ENCODE measurements at regions not wholly inside any gene's neighbourhood (a gene's known extent, or its start where the extent isn't known, plus 50 kb on each side); places are given as distances from the start of the nearest gene placed in this dataset.
"Not testable (repeated sequence)": the region's sequence is repeated elsewhere in the genome, so short reads cannot be mapped to it uniquely, and the experiment has no call there.

DNA sequence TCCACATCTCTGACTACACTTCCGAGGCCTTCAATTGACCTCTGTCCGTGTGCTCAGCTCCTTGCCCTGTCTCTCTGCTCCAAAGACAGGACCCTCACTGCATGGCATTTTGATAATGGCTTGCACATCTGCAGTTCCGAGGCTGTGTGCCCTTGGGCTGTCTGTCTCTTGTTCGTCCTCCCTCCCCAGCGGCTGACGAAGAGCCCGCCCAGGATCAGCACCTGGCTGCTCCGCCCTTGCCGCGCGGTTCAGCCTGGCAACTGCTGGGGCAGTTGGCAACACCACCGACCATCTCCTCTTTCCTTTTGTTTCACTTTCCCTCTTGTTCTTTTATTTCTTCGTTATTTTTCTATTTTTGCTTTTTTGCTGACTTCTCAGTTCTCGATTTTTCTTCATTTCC lies 270.4 kb downstream of the TEX29 start:
- Mint-ChIP-seq H3K4me3 (no peak overlapping the region), H3K36me3 (peaks cover 0 to 6% of the 10 kb centered on the region in 2 donors), H3K27ac (no peak overlapping the region), H3K4me1 (no peaks in the 10 kb centered on the region), H3K9me3 (peaks cover 0 to 10% (median 3%) of the 10 kb centered on the region in 8 donors), H3K27me3 (no peaks in the 10 kb centered on the region)
- intact Hi-C loops (cut with micrococcal nuclease), result no loop called here
- ChIA-PET CTCF (ENCODE audit: partially characterized antibody) (no interaction called here), POLR2A (ENCODE audit: partially characterized antibody) (no interaction called here)
- no peak for DNase-seq
- Histone ChIP-seq H3K9me3 (ENCODE audit: control insufficient read depth in 1 of 2, low read length in 2 of 2) (no peaks in the 10 kb centered on the region), H3K4me1 (ENCODE audit: insufficient read depth, low read length) (no peaks in the 10 kb centered on the region), H3K27ac (ENCODE audit: low read depth, low read length) (no peak overlapping the region), H3K36me3 (ENCODE audit: insufficient read depth, low read length) (no peaks in the 10 kb centered on the region), H3K4me3 (ENCODE audit: low read length in 2 of 2) (no peak overlapping the region), H3K27me3 (ENCODE audit: insufficient read depth, low read length) (no peaks in the 10 kb centered on the region)

DNA sequence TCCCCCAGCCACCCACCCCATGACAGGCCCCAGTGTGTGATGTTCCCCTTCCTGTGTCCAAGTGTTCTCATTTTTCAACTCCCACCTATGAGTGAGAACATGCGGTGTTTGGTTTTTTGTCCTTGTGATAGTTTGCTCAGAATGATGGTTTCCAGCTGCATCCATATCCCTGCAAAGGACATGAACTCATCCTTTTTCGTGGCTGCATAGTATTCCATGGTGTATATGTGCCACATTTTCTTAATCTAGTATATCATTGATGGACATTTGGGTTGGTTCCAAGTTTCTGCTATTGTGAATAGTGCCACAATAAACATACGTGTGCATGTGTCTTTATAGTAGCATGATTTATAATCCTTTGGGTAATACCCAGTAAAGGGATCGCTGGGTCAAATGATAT lies 273.0 kb downstream of the TEX29 start:
- intact Hi-C loops (cut with micrococcal nuclease); H3K36me3 ChIP-seq (ENCODE audit: insufficient read depth, low read length); POLR2A ChIA-PET (ENCODE audit: partially characterized antibody); H3K4me3 ChIP-seq (ENCODE audit: low read length in 2 of 2); H3K4me1 ChIP-seq (ENCODE audit: insufficient read depth, low read length); H3K4me3 Mint-ChIP-seq; H3K36me3 Mint-ChIP-seq; H3K27me3 Mint-ChIP-seq; H3K27ac Mint-ChIP-seq; H3K9me3 ChIP-seq (ENCODE audit: control insufficient read depth in 1 of 2, low read length in 2 of 2); H3K9me3 Mint-ChIP-seq; H3K27ac ChIP-seq (ENCODE audit: low read depth, low read length); H3K27me3 ChIP-seq (ENCODE audit: insufficient read depth, low read length); DNase-seq; CTCF ChIA-PET (ENCODE audit: partially characterized antibody); H3K4me1 Mint-ChIP-seq: not testable (repeated sequence)

DNA sequence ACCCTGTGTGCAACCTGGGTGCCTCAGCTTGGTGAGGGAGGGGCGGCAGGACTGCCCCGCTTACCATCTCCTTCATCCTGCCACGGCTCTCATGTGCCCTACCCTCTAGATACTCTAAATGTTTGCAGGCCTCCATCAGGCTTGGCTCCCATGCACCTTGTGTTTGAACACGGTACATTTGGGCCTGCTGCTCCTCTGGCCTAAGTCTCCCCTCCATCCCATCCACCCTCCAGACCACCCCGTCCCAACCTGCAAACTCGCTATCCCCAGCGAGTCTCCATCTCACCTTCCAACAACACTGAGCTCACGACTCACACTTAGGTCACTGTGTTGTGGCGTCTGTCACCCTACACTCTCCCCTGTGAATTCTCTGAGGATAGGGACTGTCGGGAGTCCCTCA lies 274.2 kb downstream of the TEX29 start:
- POLR2A ChIA-PET (ENCODE audit: partially characterized antibody), result no interaction called here

DNA sequence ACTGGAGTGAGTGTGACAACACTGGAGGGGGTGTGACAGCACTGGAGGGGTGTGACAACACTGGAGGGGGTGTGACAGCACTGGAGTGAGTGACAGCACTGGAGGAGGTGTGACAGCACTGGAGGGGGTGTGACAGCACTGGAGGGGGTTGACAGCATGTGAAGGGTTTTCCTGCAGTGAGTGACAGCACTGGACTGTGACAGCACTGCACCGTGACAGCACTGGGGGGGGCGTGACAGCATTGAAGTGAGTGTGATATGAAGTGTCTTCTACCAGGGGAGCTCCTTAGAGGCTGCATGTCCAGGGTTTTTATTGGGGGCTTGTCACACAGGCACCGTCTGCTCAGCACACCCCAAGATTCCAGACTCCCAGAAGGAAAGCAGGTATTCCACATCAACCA lies 274.8 kb downstream of the TEX29 start:
- no peak overlapping the region for H3K27ac Mint-ChIP-seq
- H3K4me3 Mint-ChIP-seq, result no peak overlapping the region
- ChIA-PET POLR2A (ENCODE audit: partially characterized antibody) (no interaction called here), CTCF (ENCODE audit: partially characterized antibody) (no interaction called here)
- no peaks in the 10 kb centered on the region for H3K36me3 ChIP-seq (ENCODE audit: insufficient read depth, low read length)
- H3K27ac ChIP-seq (ENCODE audit: low read depth, low read length), result no peak overlapping the region
- no peaks in the 10 kb centered on the region for H3K4me1 ChIP-seq (ENCODE audit: insufficient read depth, low read length)
- peaks cover 3 to 4% of the 10 kb centered on the region in 2 donors for H3K27me3 Mint-ChIP-seq
- peaks cover 0 to 5% (median under 1%) of the 10 kb centered on the region in 8 donors for H3K9me3 Mint-ChIP-seq
- no peaks in the 10 kb centered on the region for H3K4me1 Mint-ChIP-seq
- intact Hi-C loops (cut with micrococcal nuclease), result no loop called here
- DNase-seq, result no peak
- peaks cover 0 to under 1% of the 10 kb centered on the region in 2 donors for H3K36me3 Mint-ChIP-seq
- H3K27me3 ChIP-seq (ENCODE audit: insufficient read depth, low read length), result no peaks in the 10 kb centered on the region
- no peaks in the 10 kb centered on the region for H3K9me3 ChIP-seq (ENCODE audit: control insufficient read depth in 1 of 2, low read length in 2 of 2)
- no peak overlapping the region for H3K4me3 ChIP-seq (ENCODE audit: low read length in 2 of 2)

More for the DNA sequence above, 274.2 kb downstream of the TEX29 start:
- intact Hi-C loops (cut with micrococcal nuclease), result no loop called here
- H3K4me1 Mint-ChIP-seq, result no peaks in the 10 kb centered on the region
- Histone ChIP-seq H3K27ac (ENCODE audit: low read depth, low read length) (no peak overlapping the region), H3K4me3 (ENCODE audit: low read length in 2 of 2) (no peak overlapping the region), H3K4me1 (ENCODE audit: insufficient read depth, low read length) (no peaks in the 10 kb centered on the region), H3K27me3 (ENCODE audit: insufficient read depth, low read length) (no peaks in the 10 kb centered on the region), H3K36me3 (ENCODE audit: insufficient read depth, low read length) (no peaks in the 10 kb centered on the region), H3K9me3 (ENCODE audit: control insufficient read depth in 1 of 2, low read length in 2 of 2) (no peaks in the 10 kb centered on the region)
- CTCF ChIA-PET (ENCODE audit: partially characterized antibody), result no interaction called here
- peaks cover 0 to 6% of the 10 kb centered on the region in 2 donors for H3K36me3 Mint-ChIP-seq
- no peak for DNase-seq
- H3K4me3 Mint-ChIP-seq, result no peak overlapping the region
- peaks cover 3% of the 10 kb centered on the region in 2 donors for H3K27me3 Mint-ChIP-seq
- peaks cover 0 to 5% (median 4%) of the 10 kb centered on the region in 8 donors for H3K9me3 Mint-ChIP-seq
- H3K27ac Mint-ChIP-seq, result no peak overlapping the region

DNA sequence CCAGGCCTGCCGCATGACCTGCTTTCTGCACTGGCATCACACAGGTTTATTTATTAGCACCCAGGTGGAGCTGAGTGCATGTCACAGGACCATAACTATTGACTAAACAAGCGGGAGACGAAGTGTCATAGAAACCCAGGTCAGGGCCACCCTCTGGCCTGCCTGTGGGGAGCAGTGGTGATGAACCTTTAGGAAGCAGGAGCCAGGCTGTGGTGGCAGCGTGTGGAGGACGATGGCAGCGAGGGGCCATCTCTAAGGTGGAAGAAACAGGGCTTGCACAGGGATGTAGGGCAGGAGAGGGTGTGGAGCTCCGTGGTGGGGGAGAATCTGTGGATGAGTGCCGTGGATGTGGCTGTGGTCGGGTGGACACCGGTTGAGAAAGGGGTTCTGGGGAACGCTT lies 275.3 kb downstream of the TEX29 start:
- no peaks in the 10 kb centered on the region for H3K27me3 ChIP-seq (ENCODE audit: insufficient read depth, low read length)
- H3K4me3 ChIP-seq (ENCODE audit: low read length in 2 of 2), result no peak overlapping the region
- H3K9me3 Mint-ChIP-seq, result peaks cover 0 to 5% (median 0%) of the 10 kb centered on the region in 8 donors
- no peak for DNase-seq
- H3K36me3 Mint-ChIP-seq, result no peaks in the 10 kb centered on the region
- no peaks in the 10 kb centered on the region for H3K9me3 ChIP-seq (ENCODE audit: control insufficient read depth in 1 of 2, low read length in 2 of 2)
- H3K4me1 Mint-ChIP-seq, result no peaks in the 10 kb centered on the region
- ChIA-PET POLR2A (ENCODE audit: partially characterized antibody) (no interaction called here), CTCF (ENCODE audit: partially characterized antibody) (interaction anchor here (1.2 kb wide), 1 partner anchor 20 kb away, joined by 3 read pairs; no protein-coding TSS in a partner anchor)
- intact Hi-C loops (cut with micrococcal nuclease), result no loop called here
- peaks cover 3 to 4% of the 10 kb centered on the region in 2 donors for H3K27me3 Mint-ChIP-seq
- no peak overlapping the region for H3K27ac Mint-ChIP-seq
- no peak overlapping the region for H3K4me3 Mint-ChIP-seq
- no peaks in the 10 kb centered on the region for H3K4me1 ChIP-seq (ENCODE audit: insufficient read depth, low read length)
- H3K27ac ChIP-seq (ENCODE audit: low read depth, low read length), result no peak overlapping the region
- no peaks in the 10 kb centered on the region for H3K36me3 ChIP-seq (ENCODE audit: insufficient read depth, low read length)

DNA sequence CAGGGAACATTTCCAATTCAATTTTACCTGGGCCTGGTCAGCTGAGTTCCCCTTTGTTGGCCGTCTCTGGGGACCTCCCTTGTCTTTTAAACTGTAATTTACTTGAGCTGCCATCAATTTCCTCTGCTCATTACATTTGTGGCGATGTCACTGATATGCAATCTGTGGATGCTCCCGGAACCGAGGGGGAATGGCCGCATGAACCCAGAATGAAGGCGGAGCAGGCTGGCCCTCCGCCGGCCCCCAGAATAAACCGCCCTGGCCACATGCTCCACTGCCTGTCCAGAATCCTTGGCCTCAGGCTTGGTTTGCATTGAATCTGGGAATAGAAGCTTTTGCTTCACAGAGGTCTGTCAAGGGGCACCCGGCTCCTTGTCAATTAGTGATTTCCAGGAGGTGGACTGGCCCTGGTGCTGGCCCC lies 276.8 kb downstream of the TEX29 start:
- H3K27ac ChIP-seq (ENCODE audit: low read depth, low read length), result no peak overlapping the region
- H3K36me3 ChIP-seq (ENCODE audit: insufficient read depth, low read length), result no peaks in the 10 kb centered on the region
- ChIA-PET CTCF (ENCODE audit: partially characterized antibody) (interaction anchor here (1.2 kb wide), 1 partner anchor 22 kb away, joined by 3 read pairs; no protein-coding TSS in a partner anchor), POLR2A (ENCODE audit: partially characterized antibody) (no interaction called here)
- Mint-ChIP-seq H3K4me1 (no peaks in the 10 kb centered on the region), H3K36me3 (no peaks in the 10 kb centered on the region), H3K27me3 (peaks cover 3 to 4% of the 10 kb centered on the region in 2 donors), H3K4me3 (no peak overlapping the region), H3K9me3 (peaks cover 0 to 5% (median 0%) of the 10 kb centered on the region in 8 donors), H3K27ac (no peak overlapping the region)
- no peaks in the 10 kb centered on the region for H3K9me3 ChIP-seq (ENCODE audit: control insufficient read depth in 1 of 2, low read length in 2 of 2)
- no peaks in the 10 kb centered on the region for H3K27me3 ChIP-seq (ENCODE audit: insufficient read depth, low read length)
- no peaks in the 10 kb centered on the region for H3K4me1 ChIP-seq (ENCODE audit: insufficient read depth, low read length)
- intact Hi-C loops (cut with micrococcal nuclease), result no loop called here
- no peak for DNase-seq
- no peak overlapping the region for H3K4me3 ChIP-seq (ENCODE audit: low read length in 2 of 2)

DNA sequence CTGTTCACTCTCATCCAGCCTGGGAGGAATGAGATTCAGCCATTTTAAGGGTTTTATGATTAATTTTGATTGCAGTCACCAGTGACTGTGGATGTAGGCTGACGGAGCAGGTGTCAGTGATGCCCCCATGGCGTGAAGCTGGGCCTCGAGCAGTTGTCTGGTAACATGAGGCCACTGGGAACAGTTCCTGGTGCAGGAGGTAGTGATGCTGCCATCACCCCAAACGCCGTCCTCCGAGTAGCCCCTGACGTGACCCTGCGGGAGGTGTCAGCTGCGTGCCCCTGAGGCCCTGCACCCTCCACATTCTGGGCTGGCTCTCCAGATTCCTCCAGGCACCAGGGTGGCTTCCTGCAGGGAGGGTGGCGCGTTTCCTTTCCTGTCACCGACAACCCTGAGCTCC lies 277.2 kb downstream of the TEX29 start:
- H3K36me3 ChIP-seq (ENCODE audit: insufficient read depth, low read length), result no peaks in the 10 kb centered on the region
- Mint-ChIP-seq H3K36me3 (no peaks in the 10 kb centered on the region), H3K4me1 (no peaks in the 10 kb centered on the region), H3K9me3 (peaks cover 0 to 5% (median 0%) of the 10 kb centered on the region in 8 donors), H3K4me3 (no peak overlapping the region), H3K27me3 (peaks cover 3 to 4% of the 10 kb centered on the region in 2 donors), H3K27ac (no peak overlapping the region)
- DNase-seq, result no peak
- H3K27me3 ChIP-seq (ENCODE audit: insufficient read depth, low read length), result no peaks in the 10 kb centered on the region
- no peak overlapping the region for H3K27ac ChIP-seq (ENCODE audit: low read depth, low read length)
- intact Hi-C loops (cut with micrococcal nuclease), result no loop called here
- POLR2A ChIA-PET (ENCODE audit: partially characterized antibody), result no interaction called here
- CTCF ChIA-PET (ENCODE audit: partially characterized antibody), result no interaction called here
- no peak overlapping the region for H3K4me3 ChIP-seq (ENCODE audit: low read length in 2 of 2)
- H3K4me1 ChIP-seq (ENCODE audit: insufficient read depth, low read length), result no peaks in the 10 kb centered on the region
- H3K9me3 ChIP-seq (ENCODE audit: control insufficient read depth in 1 of 2, low read length in 2 of 2), result no peaks in the 10 kb centered on the region

DNA sequence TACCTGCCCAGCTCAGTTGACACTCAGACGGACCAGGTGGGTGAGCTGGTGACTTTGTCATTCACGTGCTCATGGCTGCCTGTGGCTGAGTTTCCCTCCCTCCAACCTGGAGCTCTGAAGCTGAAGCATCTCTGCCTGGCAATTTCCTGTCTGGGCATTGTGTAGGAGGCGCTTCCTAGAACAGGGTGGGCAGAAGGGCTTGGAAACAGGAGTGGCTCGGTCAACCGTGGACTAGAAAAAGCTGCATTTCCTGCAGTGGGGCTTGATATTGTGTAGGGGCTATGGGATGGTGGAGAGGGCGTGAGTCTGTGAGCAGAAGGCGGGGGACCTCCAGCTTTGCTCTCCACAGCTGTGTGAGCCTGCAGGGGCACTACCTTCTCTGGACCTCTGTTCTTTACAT lies 278.3 kb downstream of the TEX29 start:
- Histone ChIP-seq H3K27me3 (ENCODE audit: insufficient read depth, low read length) (no peaks in the 10 kb centered on the region), H3K36me3 (ENCODE audit: insufficient read depth, low read length) (no peaks in the 10 kb centered on the region), H3K27ac (ENCODE audit: low read depth, low read length) (no peak overlapping the region), H3K9me3 (ENCODE audit: control insufficient read depth in 1 of 2, low read length in 2 of 2) (no peaks in the 10 kb centered on the region), H3K4me3 (ENCODE audit: low read length in 2 of 2) (no peak overlapping the region), H3K4me1 (ENCODE audit: insufficient read depth, low read length) (no peaks in the 10 kb centered on the region)
- DNase-seq, result no peak
- no peak overlapping the region for H3K4me3 Mint-ChIP-seq
- ChIA-PET POLR2A (ENCODE audit: partially characterized antibody) (no interaction called here), CTCF (ENCODE audit: partially characterized antibody) (no interaction called here)
- peaks cover 0 to 4% (median 0%) of the 10 kb centered on the region in 8 donors for H3K9me3 Mint-ChIP-seq
- H3K27ac Mint-ChIP-seq, result no peak overlapping the region
- H3K36me3 Mint-ChIP-seq, result no peaks in the 10 kb centered on the region
- intact Hi-C loops (cut with micrococcal nuclease), result no loop called here
- H3K27me3 Mint-ChIP-seq, result peaks cover 3 to 4% of the 10 kb centered on the region in 2 donors
- no peaks in the 10 kb centered on the region for H3K4me1 Mint-ChIP-seq
